KBM-7 (cell line): ENCODE measurements at regions not wholly inside any gene's neighbourhood (a gene's known extent, or its start where the extent isn't known, plus 50 kb on each side); places are given as distances from the start of the nearest gene placed in this dataset.
A peak's percentile ranks its signal among the peaks of the same experiment; 100 is the strongest.

Experiments used
- DNase-seq: peaks from one replicate; pipeline ENCODE4 v3.0.0-alpha.2; 2015
- in situ Hi-C: fragments of 300-500 bp; cut with MboI; formaldehyde crosslinking; loops from 2 replicates; pipeline ENCODE4 v1.14.3; 2020; ENCODE audit warnings: low sequenced_read_pairs, low pct_unique_long_range_greater_than_20kb, mixed read lengths

GRCh38 chr15:95274101-95274500, 1042.7 kb downstream of the MCTP2 start:
- DNase-seq = no peak
- in situ Hi-C loops = loop anchor here (25.0 kb wide), 1 partner anchor 1063 kb away; the partner anchor contains the start of gene NR2F2

GRCh38 chr15:95277266-95277665, 1045.9 kb downstream of the MCTP2 start:
- in situ Hi-C loops = no loop called here

GRCh38 chr15:95278532-95279245, 1047.3 kb downstream of the MCTP2 start:
- in situ Hi-C loops = no loop called here
- DNase-seq = no peak

More at GRCh38 chr15:95277266-95277665, 1045.9 kb downstream of the MCTP2 start:
- DNase-seq = no peak

- in situ Hi-C loops = no loop called here
- DNase-seq = no peak
These were observed 1048.1 kb downstream of the MCTP2 start for GRCh38 chr15:95279277-95280019.

GRCh38 chr15:95280711-95281110, 1049.3 kb downstream of the MCTP2 start:
- DNase-seq = no peak
- in situ Hi-C loops = no loop called here

GRCh38 chr15:95281470-95281869, 1049.0 kb upstream of the NR2F2 start:
- DNase-seq = no peak
- in situ Hi-C loops = no loop called here

GRCh38 chr15:95284492-95284891, 1046.0 kb upstream of the NR2F2 start:
- no peak for DNase-seq
- in situ Hi-C loops = no loop called here

GRCh38 chr15:95284933-95285421, 1045.5 kb upstream of the NR2F2 start:
- in situ Hi-C loops = no loop called here

GRCh38 chr15:95286352-95286880, 1044.1 kb upstream of the NR2F2 start:
- DNase-seq = no peak
- in situ Hi-C loops = no loop called here

More at GRCh38 chr15:95284933-95285421, 1045.5 kb upstream of the NR2F2 start:
- DNase-seq = no peak

- DNase-seq = no peak
- in situ Hi-C loops = no loop called here
These were observed 1042.8 kb upstream of the NR2F2 start for GRCh38 chr15:95287720-95288103.

- in situ Hi-C loops = no loop called here
- DNase-seq = no peak
These were observed 1041.9 kb upstream of the NR2F2 start for GRCh38 chr15:95288626-95289025.

- in situ Hi-C loops = no loop called here
- DNase-seq = no peak
These were observed 1040.1 kb upstream of the NR2F2 start for GRCh38 chr15:95290176-95290974.

GRCh38 chr15:95291898-95292472, 1038.5 kb upstream of the NR2F2 start:
- in situ Hi-C loops = no loop called here
- DNase-seq = peak; percentile 55

GRCh38 chr15:95292785-95293450, 1037.6 kb upstream of the NR2F2 start:
- no peak for DNase-seq
- in situ Hi-C loops = no loop called here

- in situ Hi-C loops = no loop called here
- DNase-seq = no peak
These were observed 1037.0 kb upstream of the NR2F2 start for GRCh38 chr15:95293456-95294031.

- no peak for DNase-seq
- in situ Hi-C loops = no loop called here
These were observed 1035.1 kb upstream of the NR2F2 start for GRCh38 chr15:95295363-95295762.

- in situ Hi-C loops = no loop called here
- no peak for DNase-seq
These were observed 1034.4 kb upstream of the NR2F2 start for GRCh38 chr15:95295896-95296625.

GRCh38 chr15:95296643-95297042, 1033.9 kb upstream of the NR2F2 start:
- in situ Hi-C loops = no loop called here
- DNase-seq = no peak
